ENCODE measurements at regions not wholly inside any gene's neighbourhood (a gene's known extent, or its start where the extent isn't known, plus 50 kb on each side); places are given as distances from the start of the nearest gene placed in this dataset.
"Not testable (repeated sequence)": the region's sequence is repeated elsewhere in the genome, so short reads cannot be mapped to it uniquely, and the experiment has no call there.

DNA sequence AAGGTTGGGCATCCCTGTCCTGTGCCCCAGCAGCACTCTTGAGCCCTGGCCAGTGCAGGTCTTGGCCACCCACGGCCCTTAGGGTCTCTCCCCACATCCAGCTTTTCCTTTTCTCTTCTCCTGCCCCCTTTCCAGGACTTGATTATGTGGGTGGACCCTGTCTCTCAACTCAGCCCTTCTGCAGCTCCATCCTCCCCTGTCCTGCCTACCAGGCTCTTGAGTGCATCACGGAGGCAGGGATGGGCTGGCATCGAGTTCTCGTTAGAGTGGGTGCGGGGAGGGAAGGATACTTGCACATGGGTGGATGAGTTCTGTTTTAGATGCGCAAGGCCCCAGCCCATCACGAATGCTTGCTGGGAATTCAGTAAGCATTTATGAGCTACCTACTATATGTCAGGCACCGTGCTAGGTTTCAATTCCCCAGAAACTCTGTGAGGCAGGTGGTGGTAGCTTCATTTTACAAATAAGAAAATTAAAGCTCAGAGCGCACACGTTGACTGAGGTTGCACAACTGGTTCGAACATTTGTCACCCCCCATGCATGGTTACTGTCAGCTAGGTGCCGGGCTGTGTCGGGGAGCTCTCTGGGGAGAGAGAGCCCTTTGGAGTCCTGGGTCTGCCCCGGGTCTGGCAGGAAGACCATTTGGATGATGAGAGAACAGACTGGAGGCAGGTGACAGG lies 144.6 kb upstream of the PITX1 start:
- no peak for DNase-seq (ENCODE audit: low read depth)

DNA sequence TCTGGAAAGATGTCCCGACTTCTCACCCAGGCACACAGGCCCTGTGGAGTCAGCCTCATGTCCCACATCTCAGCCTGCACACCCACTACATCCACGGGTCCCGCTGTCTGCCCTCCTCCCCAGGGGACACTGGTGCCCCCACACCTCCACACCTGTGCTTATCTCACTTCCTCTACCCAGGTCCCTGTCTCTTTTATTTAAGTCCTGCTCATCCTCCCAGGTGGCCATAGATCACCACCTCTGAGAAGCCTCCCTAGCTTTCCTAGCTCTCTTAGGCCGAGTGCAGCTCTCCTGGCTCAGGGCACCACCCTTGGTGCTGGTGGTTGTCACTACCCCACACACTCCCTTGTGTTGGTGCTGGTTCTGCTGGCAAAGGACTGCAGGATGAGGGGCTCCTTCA lies 143.6 kb upstream of the PITX1 start:
- no peak for DNase-seq (ENCODE audit: low read depth)

DNA sequence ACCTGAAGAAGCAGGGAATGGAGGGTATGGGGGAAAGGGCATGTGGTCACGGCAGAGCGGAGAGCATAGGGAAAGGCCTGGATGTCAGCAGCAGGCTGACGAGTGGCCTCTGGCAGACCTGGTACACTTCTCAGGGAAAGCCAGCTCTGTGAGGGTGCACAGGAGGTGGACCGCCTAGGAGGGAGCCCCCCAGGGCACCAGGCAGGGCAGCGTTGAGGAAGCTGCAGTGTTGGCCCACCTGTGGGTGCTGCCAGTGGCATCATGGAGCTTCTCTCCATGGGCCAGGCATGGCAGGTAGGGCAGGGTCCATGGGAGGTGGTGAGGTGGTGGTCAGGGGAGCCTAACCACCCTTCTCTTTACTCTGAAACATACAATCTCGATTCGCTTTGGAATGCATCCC lies 143.0 kb upstream of the PITX1 start:
- no peak for DNase-seq (ENCODE audit: low read depth)

DNA sequence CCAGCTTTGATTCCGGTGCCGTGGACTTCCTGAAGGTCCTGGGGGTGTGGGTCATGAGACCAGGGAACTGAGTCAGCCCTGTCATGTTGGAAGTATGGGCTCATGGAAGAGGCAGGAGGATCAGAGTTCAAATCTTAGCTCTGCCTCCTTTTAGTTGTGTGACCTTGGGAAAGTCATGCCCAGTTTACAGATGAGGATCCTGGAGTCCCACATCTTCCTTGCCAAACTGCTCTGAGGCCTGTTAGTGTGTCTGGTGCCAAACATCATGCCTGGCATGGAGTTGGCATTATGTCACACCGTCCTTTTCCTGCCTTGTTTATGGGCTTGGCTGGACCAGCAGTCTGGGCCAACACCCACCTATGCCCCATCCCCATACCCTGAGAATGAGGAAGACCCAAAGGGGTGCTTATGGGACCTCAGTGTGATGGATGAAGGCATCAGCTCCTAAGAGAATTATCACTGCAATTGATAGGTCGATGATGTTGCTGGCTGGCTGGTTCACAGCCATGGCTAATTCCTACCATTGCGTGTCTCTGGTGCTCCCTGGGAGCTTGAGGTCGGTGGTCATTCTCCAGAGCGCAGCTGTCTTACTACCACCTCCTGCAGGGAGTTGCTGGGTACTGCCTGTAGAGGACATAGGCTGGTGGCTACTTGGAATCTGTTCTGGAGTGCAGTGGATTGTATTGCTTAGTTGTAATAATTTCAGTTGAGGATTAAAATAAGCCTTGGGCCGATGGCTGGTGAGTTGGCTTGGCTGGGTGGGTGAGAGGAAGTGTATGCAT lies 140.5 kb upstream of the PITX1 start:
- no peak for DNase-seq (ENCODE audit: low read depth)

DNA sequence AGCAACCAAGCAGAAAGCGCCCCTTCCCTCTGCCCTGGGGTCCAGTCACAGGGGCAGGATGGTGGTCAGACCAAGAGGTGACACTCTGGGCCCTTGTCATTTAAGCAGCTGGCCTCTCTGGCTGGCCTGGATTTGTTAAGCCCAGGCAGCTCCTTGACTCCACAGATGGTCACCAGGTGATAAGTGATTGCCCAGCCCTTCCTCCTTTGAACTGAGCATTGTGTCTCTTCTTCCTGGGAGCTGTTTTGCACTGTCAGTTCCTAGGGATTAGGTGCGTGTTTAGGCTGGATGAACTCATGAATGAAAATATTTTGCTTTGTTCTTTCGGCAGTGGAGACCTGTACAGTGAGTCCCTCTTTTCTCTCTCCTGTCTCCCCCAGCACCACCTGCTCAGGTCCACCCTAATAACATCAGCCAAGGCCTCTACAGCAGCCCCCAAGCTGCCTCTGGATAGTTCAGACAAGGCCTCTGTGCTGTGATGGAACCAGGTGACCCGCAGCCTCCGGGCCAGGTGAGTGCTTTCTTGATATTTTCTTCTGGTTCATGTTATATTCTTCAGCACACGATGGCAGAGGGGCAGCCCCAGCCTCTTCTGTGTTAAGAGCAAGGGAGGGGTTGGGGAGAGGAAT lies 139.7 kb upstream of the PITX1 start:
- no peak for DNase-seq (ENCODE audit: low read depth)

DNA sequence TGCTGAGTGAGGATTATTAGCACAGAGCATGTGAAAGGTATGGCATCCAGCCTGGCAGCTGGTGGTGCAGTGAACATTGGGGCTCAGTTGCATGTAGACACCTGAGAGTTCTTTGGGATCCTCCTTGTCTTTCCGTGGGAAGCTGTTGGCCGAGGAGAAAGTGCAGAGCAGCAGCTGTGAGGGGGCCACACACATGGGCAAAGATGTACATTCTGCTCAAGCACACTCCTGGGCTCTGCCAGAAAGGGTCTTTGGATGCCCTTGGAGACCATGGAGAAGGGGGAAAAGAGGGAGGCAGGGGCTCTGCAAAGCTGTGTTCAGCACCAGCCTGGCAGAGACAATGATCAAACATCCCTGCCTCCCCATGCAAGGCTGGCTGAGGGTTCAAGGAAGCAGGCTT lies 138.7 kb upstream of the PITX1 start:
- DNase-seq (ENCODE audit: low read depth): no peak

DNA sequence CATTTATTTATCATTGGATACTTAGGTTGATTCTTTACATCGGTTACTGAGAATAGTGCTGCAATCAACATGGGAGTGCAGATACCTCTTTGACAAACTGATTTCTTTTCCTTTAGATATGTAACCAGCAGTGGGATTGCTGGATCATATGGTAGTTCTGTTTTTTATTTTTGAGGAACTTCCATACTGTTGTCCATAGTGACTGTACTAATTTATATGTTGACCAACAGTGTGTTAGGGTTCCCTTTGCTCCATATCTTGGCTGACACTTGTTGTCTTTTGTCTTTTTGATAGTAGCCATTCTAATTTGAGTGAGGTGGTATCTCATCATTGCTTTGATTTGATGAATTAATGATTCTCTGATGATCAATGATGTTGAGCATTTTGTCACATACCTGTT lies 137.3 kb upstream of the PITX1 start:
- DNase-seq (ENCODE audit: low read depth): no peak

DNA sequence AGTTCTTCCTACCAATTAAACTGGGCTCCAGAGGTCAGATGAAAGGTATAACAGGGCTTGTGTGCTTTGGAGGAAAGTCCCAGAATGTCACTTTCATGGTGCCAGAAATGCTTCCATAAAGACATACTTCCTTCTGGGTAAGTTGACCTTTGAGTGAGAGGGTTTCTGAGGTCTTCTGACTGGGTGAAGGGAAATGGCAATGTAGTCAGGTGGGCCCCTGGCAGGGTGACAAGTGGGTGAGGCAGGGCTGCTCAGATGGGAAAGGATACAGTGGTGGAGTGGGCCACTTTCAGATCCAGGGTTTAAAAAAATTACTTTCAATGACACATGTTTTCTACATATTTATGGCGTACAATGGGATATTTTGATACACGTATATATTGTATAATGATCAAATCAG lies 136.5 kb upstream of the PITX1 start:
- DNase-seq (ENCODE audit: low read depth): no peak

DNA sequence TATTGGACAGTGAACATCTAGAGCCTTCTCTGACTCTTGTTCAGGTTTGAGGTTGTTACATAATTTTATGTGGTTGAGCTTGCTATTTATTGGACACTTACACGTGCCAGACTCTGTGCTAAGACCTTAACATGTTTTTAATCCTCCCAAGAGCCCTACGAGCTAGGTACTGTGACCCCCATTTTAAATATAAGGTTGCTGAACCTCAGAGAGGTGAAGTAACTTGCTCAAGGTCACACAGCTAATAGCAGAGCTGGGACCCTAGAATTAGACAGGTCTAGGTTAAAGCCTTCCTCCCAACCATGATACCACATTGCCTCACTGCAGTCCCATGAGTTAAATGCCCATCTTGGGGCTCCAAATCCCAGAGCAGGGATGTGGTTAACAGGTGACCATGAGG lies 135.7 kb upstream of the PITX1 start:
- no peak for DNase-seq (ENCODE audit: low read depth)

DNA sequence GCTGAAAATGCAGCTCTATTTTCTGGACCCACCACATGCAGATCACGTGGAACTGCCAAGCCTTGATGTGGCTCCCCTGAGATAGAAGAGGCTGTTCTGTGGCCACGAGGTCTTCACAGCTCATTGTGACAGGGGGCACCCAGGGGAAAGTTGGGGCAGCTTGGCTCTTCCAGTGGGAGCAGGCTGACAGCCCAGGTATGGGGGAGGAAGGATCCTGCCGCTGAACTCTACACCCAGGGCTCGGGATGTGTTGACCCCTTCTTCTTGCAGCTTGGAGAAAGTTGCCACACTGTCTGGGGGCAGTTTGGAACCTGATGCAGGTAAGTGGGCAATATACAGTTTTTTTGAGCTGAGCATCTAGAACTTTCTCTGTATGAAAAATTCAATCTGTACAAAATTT lies 133.6 kb upstream of the PITX1 start:
- no peak for DNase-seq (ENCODE audit: low read depth)

DNA sequence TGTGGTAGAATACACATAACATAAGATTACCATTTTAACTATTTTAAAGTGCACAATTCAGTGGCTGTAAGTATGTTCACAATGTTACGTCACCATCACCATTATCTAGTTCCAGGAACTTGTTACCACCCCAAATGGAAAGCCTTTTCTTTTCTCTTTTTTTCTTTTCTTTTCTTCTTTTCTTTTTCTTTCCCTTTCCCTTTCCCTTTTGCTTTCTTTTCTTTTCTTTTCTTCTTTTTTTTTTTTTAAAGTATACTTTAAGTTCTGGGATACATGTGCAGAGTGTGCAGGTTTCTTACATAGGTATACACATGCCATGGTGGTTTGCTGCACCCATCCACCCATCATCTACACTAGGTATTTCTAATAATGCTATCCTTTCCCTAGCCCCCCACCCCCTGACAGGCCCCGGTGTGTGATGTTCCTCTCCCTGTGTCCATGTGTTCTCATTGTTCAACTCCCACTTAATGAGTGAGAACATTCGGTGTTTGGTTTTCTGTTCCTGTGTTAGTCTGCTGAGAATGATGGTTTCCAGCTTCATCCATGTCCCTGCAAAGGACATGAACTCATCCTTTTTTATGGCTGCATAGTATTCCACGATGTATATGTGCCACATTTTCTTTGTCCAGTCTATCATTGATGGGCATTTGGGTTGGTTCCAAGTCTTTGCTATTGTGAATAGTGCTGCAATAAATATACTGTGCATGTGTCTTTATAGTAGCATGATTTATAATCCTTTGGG lies 131.0 kb upstream of the PITX1 start:
- DNase-seq (ENCODE audit: low read depth): not testable (repeated sequence)

DNA sequence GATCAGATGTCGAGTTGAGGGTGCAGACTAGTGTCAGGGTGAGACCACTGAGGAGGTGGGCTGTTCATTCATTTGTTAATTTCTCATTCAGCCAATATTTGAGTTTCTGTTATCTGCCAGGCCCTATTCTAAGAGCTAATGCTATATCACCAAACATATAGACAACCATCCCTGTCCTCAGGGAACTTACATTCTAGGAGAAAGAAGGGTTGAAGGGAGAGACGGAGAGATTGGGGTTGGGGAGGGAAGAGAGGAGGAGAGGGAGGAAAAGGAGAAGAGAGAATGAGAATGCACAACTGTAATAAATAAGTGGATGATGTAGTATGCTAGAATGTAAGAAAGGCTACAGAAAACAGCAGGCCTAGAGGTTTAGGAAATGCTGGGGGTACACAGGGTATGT lies 129.9 kb upstream of the PITX1 start:
- no peak for DNase-seq (ENCODE audit: low read depth)

DNA sequence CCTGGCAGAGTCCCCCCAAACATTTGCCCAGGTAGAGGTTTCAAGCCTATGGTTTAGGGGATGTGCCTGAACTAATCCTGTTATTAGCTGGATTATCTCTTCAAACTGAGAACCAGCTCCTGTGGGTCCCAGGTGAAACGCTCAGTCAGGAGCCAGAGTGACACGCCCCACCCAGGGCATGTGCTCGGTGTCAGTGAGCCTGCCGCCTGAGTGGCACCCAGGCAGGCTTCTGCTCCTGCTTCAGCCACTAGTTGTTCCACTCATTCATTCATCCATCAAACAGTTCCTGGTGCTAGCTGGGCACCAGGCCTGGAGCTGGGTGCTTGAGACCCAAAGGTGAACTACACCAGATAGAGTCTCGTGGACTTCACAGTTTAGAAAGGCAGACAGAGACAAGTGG lies 129.4 kb upstream of the PITX1 start:
- no peak for DNase-seq (ENCODE audit: low read depth)

DNA sequence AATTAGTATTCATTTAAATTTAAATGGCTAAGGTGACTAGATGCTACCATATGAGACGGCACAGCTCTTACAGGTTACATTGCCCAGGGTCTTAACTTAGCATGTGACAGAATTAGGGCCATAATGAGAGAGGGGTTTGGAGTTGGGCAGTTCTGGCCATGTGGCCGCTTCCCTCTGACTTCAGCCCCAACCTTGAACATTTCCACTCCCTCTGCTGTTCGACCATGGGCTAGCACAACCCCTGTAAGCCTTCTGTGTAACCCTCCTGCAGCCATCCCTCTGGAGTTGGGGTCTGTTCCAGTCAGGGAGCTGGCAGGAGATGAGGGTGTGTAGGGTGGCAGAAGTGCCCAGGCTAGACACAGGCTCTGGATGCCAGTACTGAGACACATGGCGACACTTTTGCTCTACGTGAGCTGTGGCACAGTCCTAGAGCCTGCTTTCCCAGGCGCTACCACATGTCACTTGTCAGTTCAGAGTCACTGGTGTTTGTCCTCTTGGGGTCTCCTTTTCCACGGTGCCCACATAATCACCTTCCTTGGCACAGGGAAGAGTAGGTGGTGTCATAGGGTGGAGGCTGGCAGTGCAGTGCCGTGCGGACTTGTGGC lies 128.7 kb upstream of the PITX1 start:
- no peak for DNase-seq (ENCODE audit: low read depth)

DNA sequence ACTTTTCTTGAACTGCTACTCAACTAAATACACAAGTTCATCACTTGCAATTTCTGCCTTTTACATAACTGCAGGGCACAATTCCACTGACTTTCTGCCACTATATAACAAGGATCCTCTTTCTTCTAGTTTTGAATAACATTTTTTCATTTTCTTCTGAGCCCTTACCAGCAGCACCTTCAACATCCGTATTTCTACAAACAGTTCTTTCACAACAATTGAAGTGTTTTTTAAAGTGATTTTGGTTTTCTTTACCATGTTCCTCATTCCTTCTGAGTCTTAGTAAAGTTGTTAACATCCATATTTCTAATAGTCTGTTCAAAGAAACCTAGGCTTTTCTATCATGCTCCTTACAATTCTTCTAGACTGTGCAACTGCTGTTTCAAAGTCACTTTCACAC lies 127.2 kb upstream of the PITX1 start:
- DNase-seq (ENCODE audit: low read depth): no peak

DNA sequence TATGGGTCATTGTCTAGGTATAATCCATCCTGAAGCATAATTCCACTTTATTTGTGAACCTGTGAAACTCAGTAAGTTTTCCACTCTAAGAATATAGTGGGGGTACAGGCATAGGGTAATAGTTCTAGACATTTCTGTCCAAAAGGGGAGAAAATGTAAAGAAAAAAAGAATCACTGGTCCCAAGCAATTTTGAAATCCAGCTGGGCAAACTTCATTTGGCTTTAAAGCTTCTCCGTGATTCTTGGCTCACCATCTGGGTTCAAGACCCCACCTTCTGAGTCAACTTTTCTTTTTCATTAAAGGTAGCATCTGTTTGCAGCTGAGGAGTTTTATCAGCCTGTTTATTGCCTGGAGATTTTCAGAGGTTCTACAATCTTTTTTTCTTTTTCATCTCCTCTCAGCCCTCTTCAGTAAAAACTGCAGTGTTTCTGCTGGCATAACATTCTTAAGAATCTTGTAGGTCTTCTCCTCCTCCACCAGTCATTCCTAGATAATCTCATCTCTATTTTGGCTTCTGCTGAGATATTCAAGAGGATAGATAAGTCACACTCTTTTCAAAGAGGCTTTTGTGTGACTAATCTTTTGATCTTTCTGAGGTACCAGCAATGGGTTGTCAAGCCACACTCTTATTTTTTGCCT lies 126.1 kb upstream of the PITX1 start:
- no peak for DNase-seq (ENCODE audit: low read depth)

DNA sequence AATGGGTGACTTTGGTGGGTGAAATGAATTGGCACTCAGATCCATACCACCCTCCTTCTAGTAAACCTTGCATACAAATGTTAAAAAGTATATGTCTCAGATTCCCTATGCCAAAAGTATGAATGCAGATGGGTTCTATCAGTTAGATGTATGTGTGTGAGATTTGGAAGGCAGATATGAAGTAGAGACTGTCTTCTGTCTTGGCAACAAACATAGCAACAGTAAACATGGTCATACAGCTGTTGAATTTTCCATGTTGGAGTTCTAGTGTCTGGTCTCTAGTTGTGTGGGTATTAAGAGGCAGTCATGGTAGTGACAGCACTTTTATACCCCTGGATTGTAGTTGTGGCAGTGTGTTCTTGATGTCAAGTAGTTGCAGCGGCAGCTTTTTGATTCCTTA lies 125.6 kb upstream of the PITX1 start:
- no peak for DNase-seq (ENCODE audit: low read depth)

DNA sequence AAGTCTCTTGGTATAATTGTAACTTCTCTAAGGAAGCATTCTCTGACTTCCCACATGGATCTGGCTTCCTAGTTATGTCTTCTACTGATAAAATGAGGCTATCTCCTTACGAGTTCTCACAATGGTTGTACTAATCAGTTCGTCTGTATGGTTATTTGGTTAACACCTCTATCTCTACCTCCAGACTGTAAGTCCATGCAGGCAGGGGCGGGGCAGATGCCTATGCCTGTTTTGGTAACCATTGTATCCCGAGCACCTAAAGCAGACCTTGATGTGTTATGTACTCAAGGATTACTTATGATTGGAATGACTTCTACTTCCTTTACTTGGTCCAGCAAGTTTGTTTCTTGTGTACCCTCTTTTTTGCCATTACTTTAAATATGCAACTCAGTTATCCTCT lies 125.0 kb upstream of the PITX1 start:
- DNase-seq (ENCODE audit: low read depth): no peak

DNA sequence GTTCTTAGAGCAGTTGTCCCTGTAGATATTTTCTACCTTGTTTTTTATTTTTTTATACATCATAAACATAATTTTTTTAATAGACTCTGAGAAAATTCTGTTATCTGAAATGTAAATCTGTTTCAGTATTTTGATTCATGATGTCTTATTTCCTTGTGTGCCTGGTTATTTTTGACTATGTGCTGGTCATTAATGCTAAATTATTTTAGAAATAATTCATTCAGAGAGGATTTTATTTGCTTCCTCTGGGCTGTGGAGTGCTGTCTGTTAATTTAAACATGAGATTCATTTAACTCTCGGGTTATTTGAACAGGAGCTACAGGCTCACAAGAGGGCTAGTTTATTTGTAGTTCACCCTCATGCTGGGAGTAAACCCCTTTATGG lies 124.3 kb upstream of the PITX1 start:
- no peak for DNase-seq (ENCODE audit: low read depth)

DNA sequence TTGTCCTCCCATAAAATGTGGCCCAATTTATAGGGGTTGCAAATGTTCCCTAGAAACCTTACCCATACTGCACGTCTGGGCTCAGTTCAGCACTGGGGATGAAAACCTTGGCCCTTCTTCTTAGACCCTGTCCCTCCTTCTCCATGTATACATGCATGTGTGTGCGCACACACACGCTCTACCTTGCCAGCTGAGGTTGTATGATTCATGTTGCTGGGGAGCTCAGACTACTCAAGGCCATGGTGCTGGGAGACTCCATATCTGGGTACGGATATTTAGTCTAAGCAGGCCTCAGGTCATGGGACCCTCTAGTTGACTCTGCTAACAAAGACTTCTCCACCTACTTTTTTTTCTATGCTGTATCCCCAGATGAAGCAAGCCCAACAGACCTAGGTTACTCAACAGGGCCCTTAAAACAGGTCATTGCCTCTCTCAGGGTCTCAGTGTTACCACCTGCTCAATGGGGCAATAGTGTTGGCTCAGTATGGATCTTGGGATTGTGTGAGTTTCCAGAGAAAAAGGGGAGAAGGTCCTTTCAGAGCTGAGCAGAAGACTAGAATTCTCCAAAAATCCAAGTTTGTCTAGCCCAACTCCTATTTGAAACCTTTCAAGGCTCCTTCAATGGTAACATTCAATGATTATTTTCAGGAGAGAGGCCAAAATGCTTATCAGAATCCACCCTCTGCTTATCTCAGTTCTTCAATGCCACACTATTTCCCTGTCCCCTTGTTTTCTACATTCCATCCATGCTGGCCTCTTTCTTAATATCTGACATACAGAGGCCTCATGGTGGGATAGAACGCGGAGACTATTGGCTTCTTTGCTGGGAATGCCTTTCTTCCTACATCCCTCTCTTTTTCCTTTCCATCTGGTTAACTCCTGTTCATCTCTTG lies 123.6 kb upstream of the PITX1 start:
- no peak for DNase-seq (ENCODE audit: low read depth)
